ENCODE measurements at regions not wholly inside any gene's neighbourhood (a gene's known extent, or its start where the extent isn't known, plus 50 kb on each side); places are given as distances from the start of the nearest gene placed in this dataset.

- no TSS peak for BruUV-seq (replicated peaks)
- Histone ChIP-seq H3K79me2 (ENCODE audit: low read depth) (no peaks in the 10 kb centered on the region), H3K4me3 (no peak overlapping the region), H3F3A (ENCODE audit: insufficient read depth, low read depth) (no peaks in the 10 kb centered on the region), H3K4me1 (replicated peaks; ENCODE audit: insufficient read depth) (no peaks in the 10 kb centered on the region), H4K20me1 (ENCODE audit: insufficient read depth) (no peaks in the 10 kb centered on the region), H3K4me2 (no peak overlapping the region), H3K27ac (no peak overlapping the region), H3K9me2 (ENCODE audit: insufficient read depth) (no peaks in the 10 kb centered on the region), H2AFZ (no peak overlapping the region), H3K36me3 (ENCODE audit: low read depth) (no peaks in the 10 kb centered on the region), H3K27me3 (ENCODE audit: insufficient read depth, low read depth) (peaks cover 6% of the 10 kb centered on the region; the same call in 1 of the 2 replicates), H3K9me3 (ENCODE audit: insufficient read depth, low read depth) (no peaks in the 10 kb centered on the region)
- ChIA-PET POLR2A (ENCODE audit: unreplicated experiment) (no interaction called here), CTCF (no interaction called here)
- TF ChIP-seq EZH2 (IDR thresholded peaks at IDR 0.05; ENCODE audit: low read depth) = no peak
- no peak for TF ChIP-seq CTCF (conservative IDR thresholded peaks at IDR 0.05)
- intact Hi-C loops (cut with micrococcal nuclease; ENCODE audit: unreplicated experiment) = no loop called here
- no peak for DNase-seq
Observed at GRCh38 chr18:25798046-25798445, 292.4 kb downstream of the SS18 start.

DNA sequence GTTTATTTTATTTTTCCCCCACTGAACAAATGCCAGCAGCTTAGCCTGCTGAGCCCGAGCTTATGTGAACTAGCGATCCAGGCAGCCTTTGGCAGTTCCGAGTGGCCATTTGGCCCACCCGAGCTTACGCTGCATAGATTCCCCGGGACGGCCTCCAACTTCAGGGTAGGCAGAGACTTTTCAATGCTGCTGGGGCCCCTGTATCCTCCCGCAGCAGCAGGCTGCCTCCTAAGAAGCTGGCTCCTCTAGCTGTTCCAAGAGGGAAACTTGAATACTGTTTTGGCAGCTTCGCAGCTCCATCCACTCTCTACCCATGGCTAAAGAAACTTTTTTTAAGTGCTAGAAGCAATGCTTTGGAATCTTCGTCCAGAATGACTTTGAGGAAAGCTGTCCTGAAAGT is 295.2 kb downstream of the SS18 start:
- no peak for TF ChIP-seq EZH2 (IDR thresholded peaks at IDR 0.05; ENCODE audit: low read depth)
- TF ChIP-seq CTCF (conservative IDR thresholded peaks at IDR 0.05) = no peak
- H3K4me1 ChIP-seq (replicated peaks; ENCODE audit: insufficient read depth) = no peaks in the 10 kb centered on the region
- no peaks in the 10 kb centered on the region for H3K9me3 ChIP-seq (ENCODE audit: insufficient read depth, low read depth)
- H3K9me2 ChIP-seq (ENCODE audit: insufficient read depth) = no peaks in the 10 kb centered on the region
- H3K4me3 ChIP-seq = no peak overlapping the region
- H3F3A ChIP-seq (ENCODE audit: insufficient read depth, low read depth) = no peaks in the 10 kb centered on the region
- no peak overlapping the region for H3K4me2 ChIP-seq
- H4K20me1 ChIP-seq (ENCODE audit: insufficient read depth) = no peaks in the 10 kb centered on the region
- no TSS peak for BruUV-seq (replicated peaks)
- intact Hi-C loops (cut with micrococcal nuclease; ENCODE audit: unreplicated experiment) = no loop called here
- no peaks in the 10 kb centered on the region for H3K36me3 ChIP-seq (ENCODE audit: low read depth)
- DNase-seq = no peak
- no peaks in the 10 kb centered on the region for H3K79me2 ChIP-seq (ENCODE audit: low read depth)
- ChIA-PET CTCF (no interaction called here), POLR2A (ENCODE audit: unreplicated experiment) (no interaction called here)
- H3K27me3 ChIP-seq (ENCODE audit: insufficient read depth, low read depth) = no peaks in the 10 kb centered on the region
- no peak overlapping the region for H2AFZ ChIP-seq
- no peak overlapping the region for H3K27ac ChIP-seq

GRCh38 chr18:25787276-25787675 is 303.1 kb downstream of the SS18 start:
- Histone ChIP-seq H2AFZ (no peak overlapping the region), H3K4me2 (no peak overlapping the region), H3K4me3 (no peak overlapping the region), H3K9me3 (ENCODE audit: insufficient read depth, low read depth) (no peaks in the 10 kb centered on the region), H4K20me1 (ENCODE audit: insufficient read depth) (no peaks in the 10 kb centered on the region), H3K27ac (no peak overlapping the region), H3K4me1 (replicated peaks; ENCODE audit: insufficient read depth) (no peaks in the 10 kb centered on the region), H3K36me3 (ENCODE audit: low read depth) (no peaks in the 10 kb centered on the region), H3K79me2 (ENCODE audit: low read depth) (no peaks in the 10 kb centered on the region), H3K27me3 (ENCODE audit: insufficient read depth, low read depth) (no peaks in the 10 kb centered on the region), H3F3A (ENCODE audit: insufficient read depth, low read depth) (no peaks in the 10 kb centered on the region), H3K9me2 (ENCODE audit: insufficient read depth) (no peaks in the 10 kb centered on the region)
- intact Hi-C loops (cut with micrococcal nuclease; ENCODE audit: unreplicated experiment) = no loop called here
- BruUV-seq (replicated peaks) = no TSS peak
- ChIA-PET CTCF (no interaction called here), POLR2A (ENCODE audit: unreplicated experiment) (no interaction called here)
- DNase-seq = no peak
- TF ChIP-seq EZH2 (IDR thresholded peaks at IDR 0.05; ENCODE audit: low read depth) = no peak

GRCh38 chr18:25786758-25787157 is 303.7 kb downstream of the SS18 start:
- no peaks in the 10 kb centered on the region for H4K20me1 ChIP-seq (ENCODE audit: insufficient read depth)
- TF ChIP-seq CTCF (conservative IDR thresholded peaks at IDR 0.05) = no peak
- no peak for TF ChIP-seq EZH2 (IDR thresholded peaks at IDR 0.05; ENCODE audit: low read depth)
- intact Hi-C loops (cut with micrococcal nuclease; ENCODE audit: unreplicated experiment) = no loop called here
- no peaks in the 10 kb centered on the region for H3K4me1 ChIP-seq (replicated peaks; ENCODE audit: insufficient read depth)
- ChIA-PET CTCF (no interaction called here), POLR2A (ENCODE audit: unreplicated experiment) (no interaction called here)
- H3K4me2 ChIP-seq = no peak overlapping the region
- no peaks in the 10 kb centered on the region for H3K27me3 ChIP-seq (ENCODE audit: insufficient read depth, low read depth)
- no peaks in the 10 kb centered on the region for H3K9me3 ChIP-seq (ENCODE audit: insufficient read depth, low read depth)
- no peaks in the 10 kb centered on the region for H3K9me2 ChIP-seq (ENCODE audit: insufficient read depth)
- no peak overlapping the region for H3K4me3 ChIP-seq
- no peak overlapping the region for H2AFZ ChIP-seq
- BruUV-seq (replicated peaks) = no TSS peak
- no peak overlapping the region for H3K27ac ChIP-seq
- no peaks in the 10 kb centered on the region for H3K79me2 ChIP-seq (ENCODE audit: low read depth)
- no peaks in the 10 kb centered on the region for H3K36me3 ChIP-seq (ENCODE audit: low read depth)
- DNase-seq = no peak
- H3F3A ChIP-seq (ENCODE audit: insufficient read depth, low read depth) = no peaks in the 10 kb centered on the region

Measured in PC-9 (cell line).